Activated naive CD4-positive, alpha-beta T cell treated with anti-CD3 and anti-CD28 coated beads, Interleukin-2, amount 50 U/mL, for 24 hours (primary cell): ENCODE measurements at regions not wholly inside any gene's neighbourhood (a gene's known extent, or its start where the extent isn't known, plus 50 kb on each side); places are given as distances from the start of the nearest gene placed in this dataset.

ENCODE experiments used
- H3K27ac Mint-ChIP-seq: one replicate; pipeline ENCODE4 v1.8.0; 2021; ENCODE audit warnings: mild to moderate bottlenecking, mixed read lengths
- H3K27me3 Mint-ChIP-seq: one replicate; pipeline ENCODE4 v1.8.0; 2021; ENCODE audit warnings: mixed read lengths
- H3K36me3 Mint-ChIP-seq: one replicate; pipeline ENCODE4 v1.8.0; 2021; ENCODE audit warnings: mixed read lengths
- H3K4me1 Mint-ChIP-seq: one replicate; pipeline ENCODE4 v1.8.0; 2021; ENCODE audit warnings: mixed read lengths
- H3K4me3 Mint-ChIP-seq: one replicate; pipeline ENCODE4 v1.8.0; 2021; ENCODE audit warnings: mild to moderate bottlenecking, mixed read lengths
- H3K9me3 Mint-ChIP-seq: one replicate; pipeline ENCODE4 v1.8.0; 2021; ENCODE audit warnings: mixed read lengths

- Mint-ChIP-seq H3K27ac (no peak overlapping the region), H3K27me3 (no peaks in the 10 kb centered on the region), H3K4me3 (no peak overlapping the region), H3K4me1 (no peaks in the 10 kb centered on the region), H3K9me3 (peaks cover 5% of the 10 kb centered on the region), H3K36me3 (no peaks in the 10 kb centered on the region)
These were observed 597.5 kb upstream of the MEF2C start for GRCh38 chr5:89480406-89481007.

GRCh38 chr5:89478851-89479250 is 595.9 kb upstream of the MEF2C start:
- Mint-ChIP-seq H3K4me1 (no peaks in the 10 kb centered on the region), H3K36me3 (no peaks in the 10 kb centered on the region), H3K27ac (no peak overlapping the region), H3K27me3 (no peaks in the 10 kb centered on the region), H3K9me3 (peaks cover 5% of the 10 kb centered on the region), H3K4me3 (no peak overlapping the region)

GRCh38 chr5:89473196-89473595 is 590.2 kb upstream of the MEF2C start:
- Mint-ChIP-seq H3K27me3 (no peaks in the 10 kb centered on the region), H3K4me3 (no peak overlapping the region), H3K4me1 (no peaks in the 10 kb centered on the region), H3K27ac (no peak overlapping the region), H3K36me3 (no peaks in the 10 kb centered on the region), H3K9me3 (peaks cover 5% of the 10 kb centered on the region)

DNA sequence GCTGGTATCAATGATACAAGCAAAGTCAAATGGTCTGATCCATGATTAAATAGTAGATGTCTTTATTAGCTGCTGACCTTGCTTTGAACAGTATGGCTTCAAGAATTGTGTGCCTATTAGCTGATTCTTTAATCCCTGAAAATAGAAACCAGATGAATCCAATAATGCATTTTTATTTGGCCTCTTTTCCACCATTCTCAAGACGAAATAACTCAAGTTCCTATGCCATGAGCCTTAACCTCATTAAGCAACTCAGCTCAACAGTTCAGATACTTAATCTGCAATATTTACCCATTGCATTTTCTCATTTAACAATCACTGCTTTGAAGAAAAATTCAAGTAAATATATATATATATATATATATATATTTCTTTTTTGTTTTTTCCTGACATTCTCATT is 588.6 kb upstream of the MEF2C start:
- H3K4me3 Mint-ChIP-seq: no peak overlapping the region
- H3K36me3 Mint-ChIP-seq: no peaks in the 10 kb centered on the region
- H3K4me1 Mint-ChIP-seq: no peaks in the 10 kb centered on the region
- no peaks in the 10 kb centered on the region for H3K27me3 Mint-ChIP-seq
- H3K27ac Mint-ChIP-seq: no peak overlapping the region
- no peaks in the 10 kb centered on the region for H3K9me3 Mint-ChIP-seq

- Mint-ChIP-seq H3K4me3 (no peak overlapping the region), H3K27me3 (no peaks in the 10 kb centered on the region), H3K4me1 (no peaks in the 10 kb centered on the region), H3K27ac (no peak overlapping the region), H3K9me3 (no peaks in the 10 kb centered on the region), H3K36me3 (no peaks in the 10 kb centered on the region)
These were observed 588.1 kb upstream of the MEF2C start for GRCh38 chr5:89471115-89471514.

GRCh38 chr5:89470658-89471057 is 587.7 kb upstream of the MEF2C start:
- no peaks in the 10 kb centered on the region for H3K27me3 Mint-ChIP-seq
- no peaks in the 10 kb centered on the region for H3K9me3 Mint-ChIP-seq
- no peak overlapping the region for H3K27ac Mint-ChIP-seq
- H3K4me1 Mint-ChIP-seq: no peaks in the 10 kb centered on the region
- H3K4me3 Mint-ChIP-seq: no peak overlapping the region
- no peaks in the 10 kb centered on the region for H3K36me3 Mint-ChIP-seq

DNA sequence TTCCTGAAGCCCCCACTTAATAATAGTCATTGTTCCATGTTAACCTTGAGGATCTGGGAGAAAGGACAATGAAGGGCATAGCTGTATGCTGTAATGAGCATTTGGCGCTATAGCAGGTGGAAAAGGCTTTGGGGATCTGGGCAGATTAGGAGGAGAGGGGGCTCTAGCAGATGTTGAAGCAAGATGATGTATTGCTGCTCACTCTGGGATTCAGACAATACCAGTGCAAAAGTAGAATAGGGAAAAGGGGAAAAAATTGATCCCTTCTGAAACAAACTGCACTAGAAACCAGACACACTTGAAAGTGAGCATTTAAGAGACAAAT is 575.3 kb upstream of the MEF2C start:
- Mint-ChIP-seq H3K4me3 (no peak overlapping the region), H3K9me3 (no peaks in the 10 kb centered on the region), H3K4me1 (no peaks in the 10 kb centered on the region), H3K27ac (no peak overlapping the region), H3K36me3 (no peaks in the 10 kb centered on the region), H3K27me3 (no peaks in the 10 kb centered on the region)

- H3K4me3 Mint-ChIP-seq: no peak overlapping the region
- H3K4me1 Mint-ChIP-seq: no peaks in the 10 kb centered on the region
- H3K36me3 Mint-ChIP-seq: no peaks in the 10 kb centered on the region
- H3K27me3 Mint-ChIP-seq: no peaks in the 10 kb centered on the region
- no peak overlapping the region for H3K27ac Mint-ChIP-seq
- H3K9me3 Mint-ChIP-seq: no peaks in the 10 kb centered on the region
These were observed 574.7 kb upstream of the MEF2C start for GRCh38 chr5:89457411-89458331.

DNA sequence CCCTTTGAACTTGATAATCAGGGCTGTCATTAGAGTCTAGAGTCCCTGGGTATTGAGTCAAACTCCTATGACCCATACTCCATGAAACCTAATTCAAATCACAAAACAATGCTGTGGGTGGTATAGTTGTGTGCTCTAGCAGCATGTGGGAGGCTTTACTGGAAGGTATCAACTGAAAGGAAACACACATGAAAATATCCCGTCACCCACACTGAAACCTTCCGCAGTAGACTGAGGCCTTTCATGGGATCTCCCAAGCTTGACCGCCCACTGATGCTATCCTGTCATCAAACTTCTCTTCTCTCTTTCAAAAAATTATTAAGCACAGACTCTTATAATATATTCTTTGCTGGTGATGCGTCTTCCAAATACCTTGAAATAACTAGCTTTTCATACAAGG is 569.1 kb upstream of the MEF2C start:
- no peak overlapping the region for H3K27ac Mint-ChIP-seq
- no peaks in the 10 kb centered on the region for H3K9me3 Mint-ChIP-seq
- no peak overlapping the region for H3K4me3 Mint-ChIP-seq
- H3K36me3 Mint-ChIP-seq: no peaks in the 10 kb centered on the region
- no peaks in the 10 kb centered on the region for H3K27me3 Mint-ChIP-seq
- no peaks in the 10 kb centered on the region for H3K4me1 Mint-ChIP-seq

DNA sequence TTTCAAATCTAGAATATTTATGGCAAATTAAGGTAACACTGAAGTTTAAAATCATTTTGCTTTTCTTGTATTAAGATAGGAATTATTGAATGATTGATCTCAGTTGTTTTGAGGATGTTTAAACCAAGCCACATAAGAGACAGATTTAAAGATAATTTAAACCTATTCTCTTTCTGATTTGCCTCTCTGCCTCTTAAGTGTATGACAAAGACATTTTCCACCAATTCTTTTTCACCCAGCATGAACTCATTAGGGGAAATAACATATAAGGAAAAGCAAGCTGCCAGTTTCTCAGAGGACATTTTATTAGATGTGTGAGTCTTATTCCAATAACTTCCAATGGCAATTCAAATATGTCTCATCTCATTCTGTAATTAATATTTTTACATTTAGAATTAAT is 568.3 kb upstream of the MEF2C start:
- no peaks in the 10 kb centered on the region for H3K9me3 Mint-ChIP-seq
- H3K27me3 Mint-ChIP-seq: no peaks in the 10 kb centered on the region
- H3K36me3 Mint-ChIP-seq: no peaks in the 10 kb centered on the region
- no peak overlapping the region for H3K4me3 Mint-ChIP-seq
- no peak overlapping the region for H3K27ac Mint-ChIP-seq
- H3K4me1 Mint-ChIP-seq: no peaks in the 10 kb centered on the region

GRCh38 chr5:89450149-89450538 is 567.2 kb upstream of the MEF2C start:
- no peaks in the 10 kb centered on the region for H3K9me3 Mint-ChIP-seq
- no peak overlapping the region for H3K4me3 Mint-ChIP-seq
- H3K36me3 Mint-ChIP-seq: no peaks in the 10 kb centered on the region
- H3K27me3 Mint-ChIP-seq: no peaks in the 10 kb centered on the region
- H3K27ac Mint-ChIP-seq: no peak overlapping the region
- H3K4me1 Mint-ChIP-seq: no peaks in the 10 kb centered on the region

DNA sequence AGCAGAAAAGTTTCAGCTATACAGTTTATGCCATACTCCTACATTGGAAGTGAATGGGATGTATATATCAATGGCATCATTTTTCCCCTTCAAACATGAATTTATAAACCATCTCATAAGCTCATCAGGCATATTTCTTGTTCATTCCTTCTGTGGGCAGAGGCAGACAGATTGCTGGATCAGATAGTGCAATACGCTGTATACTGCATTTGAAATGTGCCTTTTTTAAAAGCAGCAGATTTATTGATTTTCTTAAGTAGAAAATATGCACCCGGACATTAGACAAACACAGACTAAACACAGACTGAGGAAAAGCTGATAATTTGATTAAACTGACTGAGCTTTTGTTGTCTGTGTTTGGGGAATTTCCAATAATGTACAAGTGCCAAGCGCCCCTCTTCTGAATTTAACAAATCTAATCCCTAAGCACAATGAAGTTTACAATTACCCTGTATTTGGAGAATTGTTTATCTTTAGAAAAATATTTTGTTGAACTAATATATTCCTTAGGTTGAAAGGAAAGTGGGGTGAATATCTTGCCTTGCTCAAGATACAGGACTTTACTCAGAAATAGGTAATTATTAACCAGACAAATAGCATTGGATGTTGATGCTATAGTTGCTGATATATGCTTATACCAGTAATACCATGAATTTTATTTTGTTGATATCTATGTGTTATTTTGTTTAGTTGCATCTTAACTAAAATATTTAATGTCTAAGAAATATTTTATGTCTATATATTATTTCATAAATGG is 566.6 kb upstream of the MEF2C start:
- Mint-ChIP-seq H3K36me3 (no peaks in the 10 kb centered on the region), H3K9me3 (no peaks in the 10 kb centered on the region), H3K4me3 (no peak overlapping the region), H3K27me3 (no peaks in the 10 kb centered on the region), H3K27ac (no peak overlapping the region), H3K4me1 (no peaks in the 10 kb centered on the region)

- H3K27ac Mint-ChIP-seq: no peak overlapping the region
- no peaks in the 10 kb centered on the region for H3K27me3 Mint-ChIP-seq
- H3K4me1 Mint-ChIP-seq: no peaks in the 10 kb centered on the region
- H3K4me3 Mint-ChIP-seq: no peak overlapping the region
- no peaks in the 10 kb centered on the region for H3K36me3 Mint-ChIP-seq
- H3K9me3 Mint-ChIP-seq: no peaks in the 10 kb centered on the region
These were observed 564.0 kb upstream of the MEF2C start for GRCh38 chr5:89447027-89447426.

DNA sequence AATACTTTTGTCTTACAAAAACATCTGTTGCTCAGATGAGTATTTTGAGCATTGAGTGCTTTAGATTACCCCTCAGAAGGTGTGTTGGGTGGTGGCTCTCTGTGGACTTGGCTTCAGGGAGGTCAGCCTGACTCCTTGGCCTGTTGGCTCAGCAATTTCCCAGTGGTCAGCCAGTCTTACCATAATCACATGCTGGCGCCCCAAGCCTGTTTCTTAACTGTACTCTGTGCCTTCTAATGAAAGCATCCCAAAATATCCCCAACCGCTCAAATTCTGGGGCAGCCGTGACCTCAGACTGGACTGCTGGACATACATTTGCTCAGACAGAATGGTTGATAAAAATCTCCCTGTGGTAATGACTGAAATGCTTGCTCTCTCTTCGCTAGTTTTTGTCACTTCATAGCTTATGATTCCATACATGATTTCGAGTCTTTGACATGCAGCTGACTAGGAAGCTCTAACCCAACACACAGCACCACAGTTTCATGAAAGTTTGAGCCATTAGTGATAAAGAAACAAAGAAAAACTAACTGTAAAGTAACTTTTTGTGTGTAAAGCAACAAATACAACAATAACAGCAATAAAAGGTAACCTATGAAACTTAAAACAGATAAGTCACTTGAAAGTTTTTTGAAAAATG is 562.2 kb upstream of the MEF2C start:
- no peaks in the 10 kb centered on the region for H3K36me3 Mint-ChIP-seq
- no peak overlapping the region for H3K4me3 Mint-ChIP-seq
- no peaks in the 10 kb centered on the region for H3K27me3 Mint-ChIP-seq
- H3K9me3 Mint-ChIP-seq: no peaks in the 10 kb centered on the region
- no peak overlapping the region for H3K27ac Mint-ChIP-seq
- no peaks in the 10 kb centered on the region for H3K4me1 Mint-ChIP-seq

DNA sequence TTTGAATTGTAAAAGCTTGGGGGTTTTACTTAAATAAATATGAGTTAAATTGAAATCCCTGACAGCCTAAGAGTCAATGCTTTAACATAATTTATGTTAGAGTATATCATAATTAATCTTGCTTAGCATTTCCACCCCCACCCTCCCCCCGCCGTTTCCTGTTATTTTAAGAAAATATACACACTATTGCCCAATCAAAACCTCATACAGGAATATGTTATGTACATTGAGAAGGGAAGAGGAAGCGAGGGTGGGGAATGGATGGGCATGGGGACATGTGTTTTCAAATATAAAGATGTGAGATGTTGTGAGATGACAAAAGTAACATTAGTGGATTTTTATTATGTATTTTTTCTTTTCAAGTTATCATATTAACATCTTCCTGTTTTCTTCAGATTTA is 561.1 kb upstream of the MEF2C start:
- Mint-ChIP-seq H3K27ac (no peak overlapping the region), H3K36me3 (no peaks in the 10 kb centered on the region), H3K9me3 (no peaks in the 10 kb centered on the region), H3K4me3 (no peak overlapping the region), H3K4me1 (no peaks in the 10 kb centered on the region), H3K27me3 (no peaks in the 10 kb centered on the region)

DNA sequence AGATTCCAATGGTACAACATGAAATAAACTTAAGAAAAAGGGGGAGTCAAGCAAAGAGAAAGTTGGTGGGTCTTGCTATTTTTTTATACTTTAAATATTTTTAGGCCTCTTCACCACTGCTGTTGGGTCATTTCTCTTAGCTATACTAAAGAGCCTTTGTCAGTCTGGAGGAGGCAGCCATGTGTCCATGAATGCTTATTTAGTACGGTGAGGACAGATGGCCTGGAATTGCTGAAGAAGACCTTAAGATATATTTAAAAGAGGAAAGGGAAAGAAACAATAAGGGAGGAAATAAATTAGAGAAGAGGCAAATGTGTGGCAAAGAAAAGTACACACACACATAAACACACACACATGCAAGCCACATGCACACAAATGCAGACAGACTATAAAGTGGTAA is 560.5 kb upstream of the MEF2C start:
- Mint-ChIP-seq H3K4me1 (no peaks in the 10 kb centered on the region), H3K4me3 (no peak overlapping the region), H3K9me3 (no peaks in the 10 kb centered on the region), H3K27ac (no peak overlapping the region), H3K36me3 (no peaks in the 10 kb centered on the region), H3K27me3 (no peaks in the 10 kb centered on the region)
